ENCODE measurements at regions not wholly inside any gene's neighbourhood (a gene's known extent, or its start where the extent isn't known, plus 50 kb on each side); places are given as distances from the start of the nearest gene placed in this dataset.

DNA sequence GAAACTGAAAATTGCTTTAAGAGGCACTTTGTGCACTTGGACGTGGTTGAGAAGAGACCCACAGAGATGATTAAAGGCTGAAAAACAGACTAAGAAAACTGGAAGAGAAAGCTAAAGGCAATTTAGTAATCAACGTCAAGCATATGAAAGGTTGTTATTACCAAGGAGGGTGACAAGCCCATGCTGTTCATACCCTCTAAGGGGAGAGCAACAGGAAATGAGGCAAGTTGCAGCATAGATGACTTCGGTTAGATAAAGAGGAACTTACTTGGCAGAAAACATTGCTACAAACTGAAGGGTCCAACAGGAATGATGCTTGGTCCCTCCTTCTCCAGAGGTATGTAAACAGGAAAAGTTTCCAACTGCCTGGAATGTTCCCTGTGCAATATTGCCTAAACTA lies 107.8 kb downstream of the DUSP6 start:
- Histone ChIP-seq H3K27ac (no peak overlapping the region), H3K36me3 (no peaks in the 10 kb centered on the region), H3K4me2 (no peak overlapping the region), H3F3A (ENCODE audit: low read depth) (no peaks in the 10 kb centered on the region), H2AFZ (replicated peaks) (no peak overlapping the region), H3K9me3 (ENCODE audit: low read depth) (no peaks in the 10 kb centered on the region), H3K79me2 (ENCODE audit: low read depth) (no peaks in the 10 kb centered on the region), H3K4me3 (no peak overlapping the region), H3K4me1 (peaks cover 25% of the 10 kb centered on the region), H3K27me3 (no peaks in the 10 kb centered on the region), H3K9ac (no peak overlapping the region), H4K20me1 (ENCODE audit: low read depth) (no peaks in the 10 kb centered on the region)
- TF ChIP-seq, protein P1, sequence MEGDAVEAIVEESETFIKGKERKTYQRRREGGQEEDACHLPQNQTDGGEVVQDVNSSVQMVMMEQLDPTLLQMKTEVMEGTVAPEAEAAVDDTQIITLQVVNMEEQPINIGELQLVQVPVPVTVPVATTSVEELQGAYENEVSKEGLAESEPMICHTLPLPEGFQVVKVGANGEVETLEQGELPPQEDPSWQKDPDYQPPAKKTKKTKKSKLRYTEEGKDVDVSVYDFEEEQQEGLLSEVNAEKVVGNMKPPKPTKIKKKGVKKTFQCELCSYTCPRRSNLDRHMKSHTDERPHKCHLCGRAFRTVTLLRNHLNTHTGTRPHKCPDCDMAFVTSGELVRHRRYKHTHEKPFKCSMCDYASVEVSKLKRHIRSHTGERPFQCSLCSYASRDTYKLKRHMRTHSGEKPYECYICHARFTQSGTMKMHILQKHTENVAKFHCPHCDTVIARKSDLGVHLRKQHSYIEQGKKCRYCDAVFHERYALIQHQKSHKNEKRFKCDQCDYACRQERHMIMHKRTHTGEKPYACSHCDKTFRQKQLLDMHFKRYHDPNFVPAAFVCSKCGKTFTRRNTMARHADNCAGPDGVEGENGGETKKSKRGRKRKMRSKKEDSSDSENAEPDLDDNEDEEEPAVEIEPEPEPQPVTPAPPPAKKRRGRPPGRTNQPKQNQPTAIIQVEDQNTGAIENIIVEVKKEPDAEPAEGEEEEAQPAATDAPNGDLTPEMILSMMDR (IDR thresholded peaks at IDR 0.05), result no peak
- TF ChIP-seq EZH2 (IDR thresholded peaks at IDR 0.05) (no peak), EZH2phosphoT487 (IDR thresholded peaks at IDR 0.05) (no peak)
- Mint-ChIP-seq H3K9me3 (peaks cover 14% of the 10 kb centered on the region), H3K4me1 (peaks cover 28% of the 10 kb centered on the region), H3K4me3 (no peak overlapping the region), H3K27ac (no peak overlapping the region), H3K27me3 (ENCODE audit: insufficient read depth, low read depth) (peaks cover 5% of the 10 kb centered on the region), H3K36me3 (no peaks in the 10 kb centered on the region)
- DNase-seq (ENCODE audit: low spot score), result no peak

DNA sequence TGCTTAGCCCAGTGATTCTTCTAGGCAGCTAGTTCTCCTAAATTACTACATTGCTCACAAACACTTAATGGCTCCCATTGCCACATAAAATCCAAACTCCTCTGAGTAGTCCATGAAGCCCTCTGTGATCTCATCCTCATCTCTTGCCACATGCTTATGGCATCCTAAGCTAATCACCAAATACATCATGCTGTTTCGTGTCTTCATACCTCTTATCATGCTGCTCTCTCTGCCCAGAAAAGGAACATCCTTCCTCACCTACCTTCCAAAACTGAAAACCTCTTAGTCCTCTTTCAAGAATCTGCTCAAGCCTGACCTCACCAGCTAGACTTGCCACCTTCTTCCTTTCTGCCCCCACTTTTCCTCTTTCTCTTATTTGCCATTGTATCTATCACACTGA lies 108.5 kb downstream of the DUSP6 start:
- Histone ChIP-seq H3K4me2 (no peak overlapping the region), H2AFZ (replicated peaks) (no peak overlapping the region), H3K9ac (no peak overlapping the region), H3K9me3 (ENCODE audit: low read depth) (no peaks in the 10 kb centered on the region), H4K20me1 (ENCODE audit: low read depth) (no peaks in the 10 kb centered on the region), H3K79me2 (ENCODE audit: low read depth) (no peaks in the 10 kb centered on the region), H3K27ac (no peak overlapping the region), H3K36me3 (no peaks in the 10 kb centered on the region), H3F3A (ENCODE audit: low read depth) (no peaks in the 10 kb centered on the region), H3K4me3 (no peak overlapping the region), H3K4me1 (peaks cover 25% of the 10 kb centered on the region), H3K27me3 (no peaks in the 10 kb centered on the region)
- Mint-ChIP-seq H3K4me3 (no peak overlapping the region), H3K27me3 (ENCODE audit: insufficient read depth, low read depth) (peaks cover 5% of the 10 kb centered on the region), H3K9me3 (peaks cover 14% of the 10 kb centered on the region), H3K36me3 (no peaks in the 10 kb centered on the region), H3K27ac (no peak overlapping the region), H3K4me1 (peaks cover 27% of the 10 kb centered on the region)
- TF ChIP-seq, protein P1 (IDR thresholded peaks at IDR 0.05), result no peak
- no peak for TF ChIP-seq EZH2phosphoT487 (IDR thresholded peaks at IDR 0.05)
- TF ChIP-seq EZH2 (IDR thresholded peaks at IDR 0.05), result no peak
- no peak for DNase-seq (ENCODE audit: low spot score)

DNA sequence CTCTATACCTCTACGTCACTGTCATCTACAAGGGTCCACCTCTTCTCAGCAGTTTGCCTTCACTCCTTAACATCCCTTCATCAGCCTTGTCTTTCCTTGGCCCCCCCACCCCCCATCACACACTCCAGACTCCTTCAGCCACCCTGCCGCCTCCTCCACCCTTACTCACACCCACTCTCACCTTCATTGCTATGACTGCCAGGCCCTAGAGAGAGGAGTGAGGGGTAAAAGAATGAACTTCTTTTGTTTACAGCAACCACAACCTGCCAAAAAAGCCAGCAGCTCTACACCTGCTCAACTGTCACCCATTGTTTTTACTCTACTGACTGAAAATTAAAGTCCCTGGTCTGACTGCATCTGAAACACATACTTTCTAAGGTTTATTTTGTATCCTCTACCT lies 112.8 kb downstream of the DUSP6 start:
- no peaks in the 10 kb centered on the region for H3F3A ChIP-seq (ENCODE audit: low read depth)
- no peak overlapping the region for H3K4me2 ChIP-seq
- Mint-ChIP-seq H3K4me1 (peaks cover 12% of the 10 kb centered on the region), H3K27ac (no peak overlapping the region), H3K27me3 (ENCODE audit: insufficient read depth, low read depth) (peaks cover 5% of the 10 kb centered on the region), H3K36me3 (no peaks in the 10 kb centered on the region), H3K9me3 (peaks cover 14% of the 10 kb centered on the region), H3K4me3 (no peak overlapping the region)
- TF ChIP-seq EZH2phosphoT487 (IDR thresholded peaks at IDR 0.05) (no peak), EZH2 (IDR thresholded peaks at IDR 0.05) (no peak)
- TF ChIP-seq, protein P1 (IDR thresholded peaks at IDR 0.05), result no peak
- no peaks in the 10 kb centered on the region for H3K27me3 ChIP-seq
- H3K27ac ChIP-seq, result no peak overlapping the region
- no peaks in the 10 kb centered on the region for H3K36me3 ChIP-seq
- H3K79me2 ChIP-seq (ENCODE audit: low read depth), result no peaks in the 10 kb centered on the region
- DNase-seq (ENCODE audit: low spot score), result no peak
- no peak overlapping the region for H2AFZ ChIP-seq (replicated peaks)
- H3K9ac ChIP-seq, result no peak overlapping the region
- H4K20me1 ChIP-seq (ENCODE audit: low read depth), result no peaks in the 10 kb centered on the region
- no peaks in the 10 kb centered on the region for H3K9me3 ChIP-seq (ENCODE audit: low read depth)
- no peaks in the 10 kb centered on the region for H3K4me1 ChIP-seq
- H3K4me3 ChIP-seq, result no peak overlapping the region
